Activated CD4-positive, alpha-beta T cell treated with anti-CD3 and anti-CD28 coated beads, Interleukin-2, amount 10 ng/mL, durations not matched to agents 7 days and 5 days (primary cell): ENCODE measurements at regions not wholly inside any gene's neighbourhood (a gene's known extent, or its start where the extent isn't known, plus 50 kb on each side); places are given as distances from the start of the nearest gene placed in this dataset.
"Not testable (repeated sequence)": the region's sequence is repeated elsewhere in the genome, so short reads cannot be mapped to it uniquely, and the experiment has no call there.

Experiments
- CTCF ChIA-PET: fragments of 350-600 bp; sonication (Branson Sonifier 250); formaldehyde crosslinking; loops from one replicate; lab custom pipeline; 2021; ENCODE audit warnings: antibody characterized with exemption; lab: Charles Lee
- POLR2A ChIA-PET: fragments of 350-600 bp; sonication (Branson Sonifier 250); formaldehyde crosslinking; loops from one replicate; lab custom pipeline; 2021; ENCODE audit warnings: antibody characterized with exemption; lab: Charles Lee
- DNase-seq: peaks from one replicate; pipeline ENCODE4 v3.0.0-alpha.2; 2020
- H3K27ac Mint-ChIP-seq: one replicate; pipeline ENCODE4 v1.8.0; 2021; ENCODE audit warnings: mild to moderate bottlenecking, moderate library complexity, mixed read lengths
- H3K27me3 Mint-ChIP-seq: one replicate; pipeline ENCODE4 v1.8.0; 2021; ENCODE audit warnings: mixed read lengths
- H3K36me3 Mint-ChIP-seq: one replicate; pipeline ENCODE4 v1.8.0; 2021; ENCODE audit warnings: low read depth, mixed read lengths
- H3K4me1 Mint-ChIP-seq: one replicate; pipeline ENCODE4 v1.8.0; 2021; ENCODE audit warnings: mixed read lengths
- H3K4me3 Mint-ChIP-seq: one replicate; pipeline ENCODE4 v1.8.0; 2021; ENCODE audit warnings: mild to moderate bottlenecking, moderate library complexity, mixed read lengths
- H3K9me3 Mint-ChIP-seq: one replicate; pipeline ENCODE4 v1.8.0; 2021; ENCODE audit warnings: mixed read lengths

DNA sequence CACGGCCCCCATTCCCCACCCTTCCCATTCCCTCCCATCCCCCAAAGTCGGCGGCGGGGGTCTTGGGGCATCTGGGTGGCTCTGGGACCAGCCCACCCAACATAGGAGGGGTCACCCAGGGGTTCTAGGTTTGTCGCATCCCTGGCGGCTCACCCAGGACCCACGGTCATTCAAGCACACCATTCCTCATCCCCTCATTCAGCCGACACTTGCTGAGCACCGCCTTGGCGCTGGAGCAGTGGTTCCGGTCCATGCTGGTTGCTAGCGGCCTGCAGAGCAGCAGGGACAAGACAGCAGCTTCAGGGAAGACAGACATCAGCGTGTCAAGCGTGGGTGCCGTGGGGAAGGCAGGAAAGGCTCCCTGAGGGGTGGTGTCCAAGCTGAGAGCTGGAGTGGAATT lies 50.5 kb upstream of the OTOS start:
- CTCF ChIA-PET = no interaction called here

DNA sequence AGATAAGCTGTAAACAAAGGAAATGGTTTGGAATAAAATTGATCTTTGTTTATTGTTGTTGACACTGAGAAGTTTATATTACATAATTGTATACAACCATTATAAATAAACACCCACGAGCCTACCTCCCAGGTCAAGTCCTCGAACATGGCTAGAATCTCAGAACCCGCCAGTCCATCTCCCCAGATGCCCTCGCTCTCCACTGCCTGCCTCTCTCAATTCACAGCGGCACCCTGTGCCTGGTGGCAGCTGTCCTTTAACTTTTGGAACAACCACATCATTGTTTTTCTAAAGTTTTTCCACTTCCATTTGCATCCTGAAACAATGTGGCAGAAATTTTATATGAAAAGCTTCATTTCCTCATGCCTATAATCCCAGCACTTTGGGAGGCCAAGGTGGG lies 52.2 kb upstream of the OTOS start:
- no peaks in the 10 kb centered on the region for H3K36me3 Mint-ChIP-seq
- POLR2A ChIA-PET = no interaction called here
- no peaks in the 10 kb centered on the region for H3K9me3 Mint-ChIP-seq
- no peak for DNase-seq
- H3K4me3 Mint-ChIP-seq = no peak overlapping the region
- CTCF ChIA-PET = no interaction called here
- H3K27me3 Mint-ChIP-seq = no peaks in the 10 kb centered on the region
- no peak overlapping the region for H3K27ac Mint-ChIP-seq
- H3K4me1 Mint-ChIP-seq = no peaks in the 10 kb centered on the region

More for the DNA sequence above, 50.5 kb upstream of the OTOS start:
- DNase-seq = no peak
- H3K27ac Mint-ChIP-seq = no peak overlapping the region
- H3K9me3 Mint-ChIP-seq = no peaks in the 10 kb centered on the region
- POLR2A ChIA-PET = no interaction called here
- no peak overlapping the region for H3K4me3 Mint-ChIP-seq
- no peaks in the 10 kb centered on the region for H3K27me3 Mint-ChIP-seq
- no peaks in the 10 kb centered on the region for H3K4me1 Mint-ChIP-seq
- H3K36me3 Mint-ChIP-seq = no peaks in the 10 kb centered on the region

DNA sequence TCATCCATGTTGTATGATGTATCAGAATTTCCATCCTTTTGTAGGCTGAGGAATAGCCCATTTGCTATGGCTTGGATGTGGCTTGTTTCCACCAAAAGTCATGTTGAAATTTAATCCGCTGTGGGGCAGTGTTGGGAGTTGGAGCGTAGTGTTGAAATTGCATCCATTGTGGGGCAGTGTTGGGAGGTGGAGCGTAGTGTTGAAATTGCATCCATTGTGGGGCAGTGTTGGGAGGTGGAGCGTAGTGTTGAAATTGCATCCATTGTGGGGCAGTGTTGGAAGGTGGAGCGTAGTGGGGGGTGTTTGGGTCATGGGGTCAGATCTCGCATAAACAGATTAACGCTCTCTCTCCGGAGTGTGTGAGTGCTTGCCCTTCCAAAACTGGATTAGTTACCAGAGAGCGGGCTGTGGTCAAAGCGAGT lies 53.9 kb upstream of the OTOS start:
- H3K4me1 Mint-ChIP-seq, H3K27me3 Mint-ChIP-seq, H3K27ac Mint-ChIP-seq, CTCF ChIA-PET, H3K4me3 Mint-ChIP-seq, POLR2A ChIA-PET, H3K9me3 Mint-ChIP-seq, DNase-seq, H3K36me3 Mint-ChIP-seq: not testable (repeated sequence)

GRCh38 chr2:240195316-240195861 lies 54.9 kb upstream of the OTOS start:
- Mint-ChIP-seq H3K27me3 (no peaks in the 10 kb centered on the region), H3K4me1 (no peaks in the 10 kb centered on the region), H3K4me3 (no peak overlapping the region), H3K36me3 (no peaks in the 10 kb centered on the region), H3K9me3 (no peaks in the 10 kb centered on the region), H3K27ac (no peak overlapping the region)
- no peak for DNase-seq
- ChIA-PET POLR2A (no interaction called here), CTCF (no interaction called here)

- POLR2A ChIA-PET = no interaction called here
- Mint-ChIP-seq H3K36me3 (no peaks in the 10 kb centered on the region), H3K27me3 (peaks cover 6% of the 10 kb centered on the region), H3K4me3 (no peak overlapping the region), H3K27ac (no peak overlapping the region), H3K4me1 (no peaks in the 10 kb centered on the region), H3K9me3 (no peaks in the 10 kb centered on the region)
- CTCF ChIA-PET = no interaction called here
- DNase-seq = no peak
Measured at GRCh38 chr2:240196716-240197461, 56.4 kb upstream of the OTOS start.

DNA sequence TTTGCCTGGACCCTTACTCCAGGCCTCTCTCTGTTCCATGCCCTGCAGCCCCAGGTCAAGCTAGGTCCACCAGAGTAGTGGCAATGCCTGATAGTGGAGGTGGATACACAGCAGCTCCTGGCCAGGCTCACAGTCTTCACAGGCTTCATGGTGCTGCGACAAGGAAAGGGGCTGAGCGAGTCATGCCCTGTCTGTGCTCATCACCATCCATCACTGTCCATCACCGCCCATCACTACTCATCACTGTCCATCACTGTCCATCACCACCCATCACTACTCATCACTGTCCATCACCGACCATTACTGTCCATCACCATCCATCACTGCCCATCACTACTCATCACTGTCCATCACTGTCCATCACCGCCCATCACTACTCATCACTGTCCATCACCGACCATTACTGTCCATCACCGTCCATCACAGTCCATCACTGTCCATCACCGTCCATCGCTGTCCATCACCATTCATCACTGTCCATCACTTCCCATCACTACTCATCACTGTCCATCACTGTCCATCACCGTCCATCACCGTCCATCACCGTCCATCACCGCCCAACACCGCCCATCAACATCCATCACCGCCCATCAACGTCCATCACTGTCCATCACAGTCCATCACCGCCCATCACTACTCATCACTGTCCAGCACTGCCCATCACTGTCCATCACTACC lies 57.1 kb upstream of the OTOS start:
- ChIA-PET POLR2A (no interaction called here), CTCF (no interaction called here)
- DNase-seq = no peak
- H3K4me1 Mint-ChIP-seq = no peaks in the 10 kb centered on the region
- peaks cover 8% of the 10 kb centered on the region for H3K27me3 Mint-ChIP-seq
- H3K4me3 Mint-ChIP-seq = no peak overlapping the region
- no peaks in the 10 kb centered on the region for H3K36me3 Mint-ChIP-seq
- no peak overlapping the region for H3K27ac Mint-ChIP-seq
- H3K9me3 Mint-ChIP-seq = no peaks in the 10 kb centered on the region

DNA sequence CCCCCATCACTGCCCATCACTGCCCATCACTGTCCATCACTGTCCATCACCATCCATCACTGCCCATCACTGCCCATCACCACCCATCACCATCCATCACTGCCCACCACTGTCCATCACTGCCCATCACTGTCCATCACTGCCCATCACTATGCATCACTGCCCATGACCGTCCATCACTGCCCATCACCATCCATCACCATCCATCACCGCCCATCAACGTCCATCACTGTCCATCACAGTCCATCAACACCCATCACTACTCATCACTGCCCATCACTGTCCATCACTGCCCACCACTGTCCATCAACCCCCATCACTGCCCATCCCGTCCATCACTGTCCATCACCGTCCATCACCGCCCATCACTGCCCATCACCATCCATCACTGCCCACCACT lies 57.8 kb upstream of the OTOS start:
- POLR2A ChIA-PET = no interaction called here
- no peak overlapping the region for H3K4me3 Mint-ChIP-seq
- H3K4me1 Mint-ChIP-seq = no peaks in the 10 kb centered on the region
- CTCF ChIA-PET = no interaction called here
- DNase-seq = no peak
- H3K27me3 Mint-ChIP-seq = peaks cover 8% of the 10 kb centered on the region
- H3K36me3 Mint-ChIP-seq = no peaks in the 10 kb centered on the region
- no peaks in the 10 kb centered on the region for H3K9me3 Mint-ChIP-seq
- no peak overlapping the region for H3K27ac Mint-ChIP-seq

DNA sequence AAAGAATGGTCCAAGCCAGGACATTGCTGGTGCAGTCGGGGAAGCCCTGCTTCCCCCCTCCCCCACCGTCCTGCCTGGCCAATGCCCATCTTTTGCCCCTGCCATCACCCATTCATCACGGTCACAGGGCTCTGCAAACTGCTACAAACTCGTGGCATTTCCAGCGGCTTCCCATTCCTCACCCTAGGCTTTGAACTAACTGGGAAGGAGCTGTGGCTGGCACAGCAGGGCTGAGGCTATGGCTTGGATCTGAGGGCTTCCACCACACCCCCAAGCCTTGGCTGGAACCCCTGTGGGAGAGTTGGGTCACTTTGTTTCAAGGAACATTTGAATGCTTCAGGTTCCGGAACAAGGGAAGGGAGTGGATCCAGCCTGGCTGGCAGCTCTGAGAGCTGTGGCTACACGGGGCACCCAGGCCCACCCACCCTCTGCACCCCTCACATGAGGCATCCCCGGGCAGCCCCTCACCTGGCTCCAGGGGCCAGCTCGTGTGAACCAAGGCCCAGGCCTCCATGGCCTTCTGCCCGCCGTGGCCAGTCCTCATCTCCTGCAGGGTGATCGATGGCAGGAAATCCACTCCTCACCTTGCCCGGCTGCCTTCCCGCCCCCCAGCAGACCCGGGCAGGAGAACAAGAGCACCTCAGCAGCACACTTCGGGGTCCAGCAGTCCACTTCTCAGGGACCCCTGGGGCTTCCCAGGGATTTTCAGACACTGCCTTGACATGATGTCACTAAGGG lies 58.8 kb upstream of the OTOS start:
- ChIA-PET POLR2A (no interaction called here), CTCF (no interaction called here)
- DNase-seq = no peak
- Mint-ChIP-seq H3K4me1 (no peaks in the 10 kb centered on the region), H3K27ac (no peak overlapping the region), H3K4me3 (no peak overlapping the region), H3K27me3 (peaks cover 8% of the 10 kb centered on the region), H3K36me3 (no peaks in the 10 kb centered on the region), H3K9me3 (no peaks in the 10 kb centered on the region)

DNA sequence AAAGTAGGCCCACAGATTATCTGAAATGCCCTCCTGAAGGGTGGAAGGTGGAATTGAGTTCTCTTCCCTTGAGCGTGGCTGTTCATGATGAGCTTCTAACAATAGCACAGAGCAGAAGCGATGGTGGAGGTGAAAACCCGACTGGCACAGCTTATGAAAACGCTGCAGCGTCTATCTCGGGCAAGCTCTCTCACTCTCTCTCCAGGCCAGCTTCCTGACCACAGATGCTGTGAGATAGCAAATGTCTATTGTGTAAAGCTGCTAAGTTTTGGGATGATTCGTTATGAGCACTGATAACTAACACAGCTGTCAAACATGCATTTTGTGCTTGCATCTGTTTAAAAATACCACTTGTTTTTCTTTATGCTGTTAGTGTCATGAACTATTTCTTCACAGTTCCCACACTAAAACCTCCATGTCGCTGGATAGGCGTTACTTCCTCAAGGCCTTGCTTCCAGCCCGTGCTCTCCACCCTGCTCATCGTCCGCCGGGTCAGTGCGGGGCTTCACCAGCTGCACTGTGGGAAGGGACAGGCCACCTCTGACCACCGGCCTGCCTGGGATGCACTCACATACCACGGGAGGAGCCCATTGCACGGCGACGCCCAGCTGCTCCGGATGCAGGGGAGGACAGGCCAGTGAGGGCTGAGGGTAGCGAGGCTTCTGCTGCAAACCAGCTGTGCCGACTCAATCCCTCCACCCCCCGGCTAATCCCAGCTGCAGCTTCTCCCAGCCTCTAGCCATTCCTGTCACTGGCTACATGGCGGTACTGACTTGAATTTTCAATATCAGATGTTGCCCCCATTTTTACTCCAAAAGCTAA lies 60.0 kb upstream of the OTOS start:
- H3K4me3 Mint-ChIP-seq = no peak overlapping the region

GRCh38 chr2:240201866-240202265 lies 61.4 kb upstream of the OTOS start:
- POLR2A ChIA-PET = no interaction called here
- no peak overlapping the region for H3K4me3 Mint-ChIP-seq
- H3K36me3 Mint-ChIP-seq = no peaks in the 10 kb centered on the region
- CTCF ChIA-PET = no interaction called here
- peaks cover 3% of the 10 kb centered on the region for H3K9me3 Mint-ChIP-seq
- no peak for DNase-seq
- no peak overlapping the region for H3K27ac Mint-ChIP-seq
- H3K27me3 Mint-ChIP-seq = peaks cover 8% of the 10 kb centered on the region
- H3K4me1 Mint-ChIP-seq = peaks cover 1% of the 10 kb centered on the region

More for the DNA sequence above, 60.0 kb upstream of the OTOS start:
- Mint-ChIP-seq H3K4me1 (peaks cover 1% of the 10 kb centered on the region), H3K27me3 (peaks cover 8% of the 10 kb centered on the region), H3K36me3 (no peaks in the 10 kb centered on the region), H3K27ac (no peak overlapping the region), H3K9me3 (no peaks in the 10 kb centered on the region)
- DNase-seq = no peak
- POLR2A ChIA-PET = no interaction called here
- CTCF ChIA-PET = no interaction called here

DNA sequence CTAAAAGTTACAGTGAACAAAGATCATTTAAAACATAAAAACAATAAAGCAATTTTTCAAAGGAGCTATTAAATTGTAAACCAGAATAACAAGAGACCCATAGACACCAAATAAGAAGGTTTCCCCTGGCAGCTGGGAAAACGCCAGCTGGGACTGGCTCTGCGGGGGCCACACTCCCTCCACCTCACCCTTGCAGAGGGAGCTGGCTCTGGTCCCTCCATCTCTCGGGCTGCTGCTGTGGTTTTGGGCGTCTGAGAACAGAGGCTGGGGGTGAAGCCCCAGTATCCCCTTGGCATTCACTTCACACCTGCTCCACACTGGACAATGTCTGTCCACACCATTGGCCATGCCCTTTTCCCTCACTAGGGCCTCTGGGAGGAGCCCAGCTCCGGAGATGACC lies 62.1 kb upstream of the OTOS start:
- ChIA-PET POLR2A (no interaction called here), CTCF (no interaction called here)
- H3K9me3 Mint-ChIP-seq = peaks cover 3% of the 10 kb centered on the region
- no peaks in the 10 kb centered on the region for H3K36me3 Mint-ChIP-seq
- no peak overlapping the region for H3K4me3 Mint-ChIP-seq
- peaks cover 1% of the 10 kb centered on the region for H3K4me1 Mint-ChIP-seq
- no peak for DNase-seq
- no peak overlapping the region for H3K27ac Mint-ChIP-seq
- H3K27me3 Mint-ChIP-seq = peaks cover 8% of the 10 kb centered on the region

DNA sequence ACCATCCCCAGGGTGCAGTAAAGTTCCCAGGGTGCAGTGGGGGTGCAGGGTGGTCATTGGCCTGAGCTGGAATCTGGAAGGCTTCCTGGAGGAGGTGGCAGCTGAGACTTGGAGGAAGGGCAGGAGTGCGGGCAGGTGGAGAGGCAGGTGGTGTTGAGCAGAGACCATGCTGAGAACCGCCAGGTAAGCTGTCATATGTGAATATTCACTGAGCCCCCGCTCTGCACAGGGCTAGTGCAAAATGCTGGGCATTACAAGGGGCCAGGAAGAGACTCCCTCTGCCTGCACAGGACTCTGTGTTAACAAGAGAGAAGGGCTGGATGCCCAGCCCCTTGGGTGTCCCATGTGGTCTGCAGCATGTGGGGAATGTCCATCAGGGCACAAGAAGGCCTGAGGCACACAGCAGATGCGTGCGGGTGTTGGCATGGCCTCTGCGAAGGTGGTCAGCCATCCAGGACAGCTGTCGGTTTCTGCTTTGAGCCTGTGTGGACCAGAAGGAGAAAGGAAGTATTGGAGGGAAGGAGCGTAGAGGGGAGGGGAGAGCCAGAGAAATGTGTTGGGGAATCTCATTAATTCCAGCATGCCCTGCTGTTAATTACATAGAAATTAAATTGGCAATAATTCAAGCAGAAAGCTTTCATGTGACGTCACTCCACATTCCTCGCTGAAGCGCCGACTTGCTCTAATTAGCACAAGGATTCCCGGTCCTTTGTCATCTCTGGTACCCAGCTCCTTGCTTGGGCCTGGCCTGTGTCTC lies 62.8 kb upstream of the OTOS start:
- CTCF ChIA-PET = interaction anchor here (2.0 kb wide), 1 partner anchor 14 kb away, joined by 5 read pairs; no protein-coding TSS in a partner anchor
- Mint-ChIP-seq H3K9me3 (peaks cover 3% of the 10 kb centered on the region), H3K27me3 (peaks cover 8% of the 10 kb centered on the region), H3K4me1 (peaks cover 1% of the 10 kb centered on the region), H3K4me3 (no peak overlapping the region), H3K36me3 (no peaks in the 10 kb centered on the region), H3K27ac (no peak overlapping the region)
- POLR2A ChIA-PET = no interaction called here
- no peak for DNase-seq
